ELR (cell line): ENCODE measurements at regions not wholly inside any gene's neighbourhood (a gene's known extent, or its start where the extent isn't known, plus 50 kb on each side); places are given as distances from the start of the nearest gene placed in this dataset.
A peak's percentile ranks its signal among the peaks of the same experiment; 100 is the strongest.
"Not testable (repeated sequence)": the region's sequence is repeated elsewhere in the genome, so short reads cannot be mapped to it uniquely, and the experiment has no call there.

Experiments used
- DNase-seq: peaks from one replicate; pipeline ENCODE4 v3.0.0-alpha.2; 2015; ENCODE audit warnings: low read depth

GRCh38 chr15:92822216-92823144 lies 77.6 kb upstream of the CHD2 start:
- DNase-seq, result no peak

GRCh38 chr15:92825985-92826384 lies 74.1 kb upstream of the CHD2 start:
- DNase-seq, result no peak

GRCh38 chr15:92827991-92828390 lies 72.1 kb upstream of the CHD2 start:
- not testable (repeated sequence) for DNase-seq

GRCh38 chr15:92829875-92830274 lies 70.2 kb upstream of the CHD2 start:
- no peak for DNase-seq

- DNase-seq, result no peak
Measured at GRCh38 chr15:92831336-92831654, 68.8 kb upstream of the CHD2 start.

GRCh38 chr15:92831655-92832328 lies 68.3 kb upstream of the CHD2 start:
- DNase-seq, result peak; percentile 89

- DNase-seq, result no peak
Measured at GRCh38 chr15:92833106-92833433, 67.1 kb upstream of the CHD2 start.

- DNase-seq, result no peak
Measured at GRCh38 chr15:92833493-92834271, 66.4 kb upstream of the CHD2 start.

- DNase-seq, result no peak
Measured at GRCh38 chr15:92839696-92840095, 60.4 kb upstream of the CHD2 start.

- DNase-seq, result no peak
Measured at GRCh38 chr15:92840149-92840548, 60.0 kb upstream of the CHD2 start.

GRCh38 chr15:92843326-92843725 lies 56.8 kb upstream of the CHD2 start:
- DNase-seq, result no peak

- DNase-seq, result no peak
Measured at GRCh38 chr15:92843814-92844213, 56.3 kb upstream of the CHD2 start.

GRCh38 chr15:92845126-92845508 lies 55.0 kb upstream of the CHD2 start:
- peak; percentile 49 for DNase-seq

GRCh38 chr15:92846741-92847140 lies 53.4 kb upstream of the CHD2 start:
- DNase-seq, result peak; percentile 19

GRCh38 chr15:92847841-92848240 lies 52.3 kb upstream of the CHD2 start:
- DNase-seq, result no peak

GRCh38 chr15:92848464-92848851 lies 51.7 kb upstream of the CHD2 start:
- DNase-seq, result no peak

GRCh38 chr15:92848852-92849598 lies 51.1 kb upstream of the CHD2 start:
- no peak for DNase-seq

- not testable (repeated sequence) for DNase-seq
Measured at GRCh38 chr15:92850218-92850617, 49.9 kb upstream of the CHD2 start.
